ENCODE measurements at regions not wholly inside any gene's neighbourhood (a gene's known extent, or its start where the extent isn't known, plus 50 kb on each side); places are given as distances from the start of the nearest gene placed in this dataset.

DNA sequence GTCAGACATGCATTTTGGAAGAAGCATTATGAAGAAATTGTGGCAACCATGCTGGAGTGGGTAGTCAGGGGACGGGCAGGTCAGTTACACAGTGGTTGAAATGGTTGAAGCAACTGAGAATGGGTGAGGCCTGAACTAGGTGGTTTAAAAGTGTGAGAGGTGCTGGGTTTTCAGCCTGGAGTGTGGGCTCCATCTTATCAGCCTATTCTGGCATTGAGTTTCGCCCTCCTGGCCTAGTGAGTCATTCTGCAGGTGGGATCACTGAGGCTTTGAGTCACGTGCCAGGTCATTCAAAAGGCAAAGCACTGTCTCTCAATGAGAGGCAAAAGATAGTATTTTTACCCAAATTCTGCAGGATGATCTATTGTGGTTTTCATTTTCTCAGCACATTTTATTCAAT lies 181.9 kb upstream of the CHD6 start:
- Histone ChIP-seq H3K27me3 (replicated peaks in 1 of 2; ENCODE audit: control insufficient read depth in 2 of 2, extremely low read depth in 1 of 2, insufficient read depth in 2 of 2, low read length in 1 of 2) (peaks cover 0 to 2% of the 10 kb centered on the region in 2 experiments), H3K4me1 (ENCODE audit: control insufficient read depth in 1 of 2, extremely low read depth in 1 of 2, insufficient read depth in 2 of 2, low read length in 2 of 2) (no peaks in the 10 kb centered on the region), H3K9me3 (no peaks in the 10 kb centered on the region), H3K27ac (ENCODE audit: low read length) (no peak overlapping the region), H3K36me3 (ENCODE audit: control insufficient read depth in 2 of 2, extremely low read depth in 1 of 2, insufficient read depth in 1 of 2, low read length in 1 of 2) (no peaks in the 10 kb centered on the region), H3K4me3 (ENCODE audit: control insufficient read depth in 1 of 2, extremely low read depth in 1 of 2, low read length in 1 of 2) (no peak overlapping the region)
- Mint-ChIP-seq H3K4me1 (no peaks in the 10 kb centered on the region), H3K27me3 (peaks cover 0 to 18% of the 10 kb centered on the region in 2 donors), H3K9me3 (no peaks in the 10 kb centered on the region), H3K4me3 (no peak overlapping the region), H3K27ac (no peak overlapping the region), H3K36me3 (no peaks in the 10 kb centered on the region)
- ATAC-seq (replicated peaks in 1 of 4) (no peak), DNase-seq (no peak)
- ChIA-PET POLR2A (no interaction called here), CTCF (no interaction called here)
- 52% methylated on average over 2 of the region's 3 CpGs for WGBS (ENCODE audit: insufficient coverage)

DNA sequence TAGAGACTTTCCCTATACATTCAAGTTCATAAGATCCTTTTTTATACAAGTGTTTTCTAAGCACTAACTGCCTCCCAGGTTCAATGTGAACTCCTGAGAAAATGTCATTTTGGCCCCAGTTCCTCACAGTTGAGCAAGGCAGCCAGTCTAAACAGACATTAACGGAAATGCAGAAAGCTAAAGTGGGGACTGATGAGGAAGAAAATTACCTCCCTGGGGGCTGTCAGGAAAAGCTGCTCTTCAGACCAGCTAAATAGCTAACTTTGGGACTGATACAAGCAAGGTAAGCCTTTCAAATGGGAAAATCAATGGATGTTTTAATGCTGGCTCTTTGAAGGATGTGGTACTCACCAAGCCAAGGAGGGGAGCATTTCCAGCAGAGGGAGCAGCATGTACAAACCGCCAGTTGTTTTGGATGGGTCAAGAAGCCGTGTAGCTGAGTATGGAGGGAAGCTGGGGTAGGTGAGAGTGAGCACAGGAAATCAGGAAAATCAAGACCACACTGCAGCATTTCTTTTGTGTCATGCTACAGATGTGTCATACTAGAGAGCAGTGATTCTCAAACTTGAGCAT lies 180.8 kb upstream of the CHD6 start:
- H3K27me3 Mint-ChIP-seq, result peaks cover 4 to 22% of the 10 kb centered on the region in 2 donors
- H3K4me1 Mint-ChIP-seq, result no peaks in the 10 kb centered on the region
- no peaks in the 10 kb centered on the region for H3K36me3 ChIP-seq (ENCODE audit: control insufficient read depth in 2 of 2, extremely low read depth in 1 of 2, insufficient read depth in 1 of 2, low read length in 1 of 2)
- peaks cover 0 to 2% of the 10 kb centered on the region in 2 experiments for H3K27me3 ChIP-seq (replicated peaks in 1 of 2; ENCODE audit: control insufficient read depth in 2 of 2, extremely low read depth in 1 of 2, insufficient read depth in 2 of 2, low read length in 1 of 2)
- ATAC-seq (replicated peaks in 1 of 4) (no peak), DNase-seq (no peak)
- POLR2A ChIA-PET, result no interaction called here
- CTCF ChIA-PET, result no interaction called here
- no peaks in the 10 kb centered on the region for H3K9me3 Mint-ChIP-seq
- no peak overlapping the region for H3K4me3 Mint-ChIP-seq
- H3K4me3 ChIP-seq (ENCODE audit: control insufficient read depth in 1 of 2, extremely low read depth in 1 of 2, low read length in 1 of 2), result no peak overlapping the region
- no peak overlapping the region for H3K27ac Mint-ChIP-seq
- H3K4me1 ChIP-seq (ENCODE audit: control insufficient read depth in 1 of 2, extremely low read depth in 1 of 2, insufficient read depth in 2 of 2, low read length in 2 of 2), result no peaks in the 10 kb centered on the region
- H3K36me3 Mint-ChIP-seq, result no peaks in the 10 kb centered on the region
- WGBS (ENCODE audit: insufficient coverage), result 62% methylated on average over 3 of the region's 3 CpGs
- H3K27ac ChIP-seq (ENCODE audit: low read length), result no peak overlapping the region
- no peaks in the 10 kb centered on the region for H3K9me3 ChIP-seq

DNA sequence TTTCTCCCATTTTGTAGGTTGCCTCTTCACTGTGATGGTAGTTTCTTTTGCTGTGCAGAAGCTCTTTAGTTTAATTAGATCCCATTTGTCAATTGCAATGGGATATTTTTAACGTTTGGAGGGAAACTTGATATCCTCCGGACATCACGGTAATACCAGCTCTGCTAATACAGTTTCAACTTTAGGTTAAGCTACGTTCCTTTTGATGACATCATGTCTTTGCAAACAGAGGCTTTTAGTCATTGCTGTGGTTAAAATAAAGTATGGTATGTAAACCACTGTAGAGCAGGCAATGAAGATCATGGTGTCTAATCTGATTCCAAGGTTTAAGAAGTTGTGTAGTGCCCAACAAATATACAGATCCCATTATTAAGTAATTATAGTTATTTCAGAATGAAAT lies 168.0 kb upstream of the CHD6 start:
- no peak overlapping the region for H3K27ac ChIP-seq (ENCODE audit: low read length)
- CTCF ChIA-PET, result no interaction called here
- no peak overlapping the region for H3K4me3 Mint-ChIP-seq

DNA sequence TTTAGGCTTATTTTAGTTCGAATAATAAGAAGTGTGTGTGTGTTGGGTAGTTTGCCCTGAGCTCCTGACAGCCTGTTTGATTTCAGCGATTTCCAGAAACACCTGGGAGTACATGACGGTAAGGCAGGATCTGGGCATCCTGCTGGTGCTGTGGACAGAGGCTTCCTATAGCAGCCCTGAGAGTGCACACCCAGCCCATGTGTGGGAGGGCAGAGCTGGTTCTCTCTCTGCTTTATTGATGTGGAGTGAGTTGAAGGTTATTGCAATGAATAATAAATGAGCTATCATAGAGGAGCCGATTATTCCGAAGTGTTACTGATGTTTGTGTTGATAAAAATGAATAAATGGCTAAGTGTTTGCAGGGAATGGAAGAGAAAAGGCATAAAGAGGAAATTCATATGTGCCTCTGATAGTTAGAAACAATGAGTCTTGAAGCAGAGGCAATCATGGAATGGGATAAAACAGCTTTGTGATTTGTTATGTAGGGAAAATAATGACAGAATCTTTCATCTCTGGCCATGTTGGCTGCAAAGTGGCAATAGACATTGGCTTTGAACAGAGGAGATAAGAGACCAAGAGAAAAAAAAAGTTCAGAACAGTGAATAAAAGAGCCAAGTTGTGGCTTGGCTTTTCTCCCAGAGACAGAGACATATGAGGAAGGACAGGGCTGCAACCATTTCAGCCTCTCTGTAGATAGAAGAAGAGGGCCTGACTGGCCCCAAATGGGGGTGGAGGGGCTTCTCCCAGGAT lies 166.2 kb upstream of the CHD6 start:
- H3K27ac Mint-ChIP-seq, result no peak overlapping the region
- H3K27me3 Mint-ChIP-seq, result peaks cover 0 to 12% of the 10 kb centered on the region in 2 donors
- H3K36me3 Mint-ChIP-seq, result no peaks in the 10 kb centered on the region
- WGBS (ENCODE audit: insufficient coverage), result 70% methylated on average over 5 of the region's 5 CpGs
- Histone ChIP-seq H3K27me3 (replicated peaks in 1 of 2; ENCODE audit: control insufficient read depth in 2 of 2, extremely low read depth in 1 of 2, insufficient read depth in 2 of 2, low read length in 1 of 2) (peaks cover 0 to 10% of the 10 kb centered on the region in 2 experiments), H3K4me1 (ENCODE audit: control insufficient read depth in 1 of 2, extremely low read depth in 1 of 2, insufficient read depth in 2 of 2, low read length in 2 of 2) (no peaks in the 10 kb centered on the region), H3K36me3 (ENCODE audit: control insufficient read depth in 2 of 2, extremely low read depth in 1 of 2, insufficient read depth in 1 of 2, low read length in 1 of 2) (no peaks in the 10 kb centered on the region), H3K4me3 (ENCODE audit: control insufficient read depth in 1 of 2, extremely low read depth in 1 of 2, low read length in 1 of 2) (no peak overlapping the region), H3K27ac (ENCODE audit: low read length) (no peak overlapping the region), H3K9me3 (no peaks in the 10 kb centered on the region)
- H3K9me3 Mint-ChIP-seq, result peaks cover 0 to 4% (median 0%) of the 10 kb centered on the region in 3 donors
- ChIA-PET CTCF (no interaction called here), POLR2A (no interaction called here)
- ATAC-seq (replicated peaks in 1 of 4) (no peak), DNase-seq (no peak)
- no peak overlapping the region for H3K4me3 Mint-ChIP-seq
- H3K4me1 Mint-ChIP-seq, result no peaks in the 10 kb centered on the region

More for the DNA sequence above, 168.0 kb upstream of the CHD6 start:
- no peaks in the 10 kb centered on the region for H3K4me1 Mint-ChIP-seq
- no peaks in the 10 kb centered on the region for H3K36me3 ChIP-seq (ENCODE audit: control insufficient read depth in 2 of 2, extremely low read depth in 1 of 2, insufficient read depth in 1 of 2, low read length in 1 of 2)
- H3K4me1 ChIP-seq (ENCODE audit: control insufficient read depth in 1 of 2, extremely low read depth in 1 of 2, insufficient read depth in 2 of 2, low read length in 2 of 2), result no peaks in the 10 kb centered on the region
- peaks cover 0 to 4% (median 0%) of the 10 kb centered on the region in 3 donors for H3K9me3 Mint-ChIP-seq
- no peak overlapping the region for H3K27ac Mint-ChIP-seq
- H3K27me3 Mint-ChIP-seq, result peaks cover 2 to 9% of the 10 kb centered on the region in 2 donors
- POLR2A ChIA-PET, result no interaction called here
- no peak for DNase-seq
- WGBS (ENCODE audit: insufficient coverage), result 40% methylated on average over 1 of the region's 4 CpGs
- no peak overlapping the region for H3K4me3 ChIP-seq (ENCODE audit: control insufficient read depth in 1 of 2, extremely low read depth in 1 of 2, low read length in 1 of 2)
- no peaks in the 10 kb centered on the region for H3K9me3 ChIP-seq
- ATAC-seq (replicated peaks in 1 of 4), result no peak
- no peaks in the 10 kb centered on the region for H3K36me3 Mint-ChIP-seq
- H3K27me3 ChIP-seq (replicated peaks in 1 of 2; ENCODE audit: control insufficient read depth in 2 of 2, extremely low read depth in 1 of 2, insufficient read depth in 2 of 2, low read length in 1 of 2), result peaks cover 0 to 10% of the 10 kb centered on the region in 2 experiments

DNA sequence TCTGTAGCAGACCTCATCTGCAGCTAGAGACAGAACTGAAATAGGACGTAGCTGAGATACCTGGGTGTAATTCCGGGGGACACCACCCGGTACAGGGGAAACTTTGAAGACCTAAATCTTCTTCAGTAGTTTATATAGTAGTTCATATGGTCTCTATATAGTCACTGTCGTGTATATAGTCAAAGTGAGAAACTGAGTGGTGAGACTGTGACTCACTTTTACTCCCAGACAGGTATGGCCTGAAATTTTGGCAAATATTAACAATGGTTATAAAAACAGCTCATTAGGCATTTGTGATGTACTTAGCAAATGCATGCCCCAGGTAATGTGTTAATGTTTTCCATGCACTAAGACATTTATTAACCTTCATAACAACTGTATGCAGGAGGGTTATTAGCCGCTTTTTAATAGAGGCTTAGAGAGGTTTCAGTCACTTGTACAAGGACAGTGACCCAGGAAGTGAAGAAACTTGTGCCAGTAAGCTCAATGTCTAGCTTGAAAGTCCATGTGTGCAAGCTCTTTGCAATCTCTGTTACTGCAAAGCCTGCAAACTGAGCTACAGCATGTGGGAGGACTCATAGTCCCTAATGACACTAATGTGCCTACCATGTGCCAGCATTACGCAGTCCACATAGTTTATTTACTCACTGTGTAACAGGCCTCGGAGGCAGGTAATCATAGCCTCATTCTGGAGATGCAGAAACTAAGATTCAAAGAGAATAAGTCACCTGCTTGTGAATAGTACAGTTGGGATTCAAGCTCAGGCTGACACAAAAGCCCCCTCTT lies 165.4 kb upstream of the CHD6 start:
- ATAC-seq (replicated peaks in 1 of 4), result no peak
- CTCF ChIA-PET, result no interaction called here
- H3K36me3 ChIP-seq (ENCODE audit: control insufficient read depth in 2 of 2, extremely low read depth in 1 of 2, insufficient read depth in 1 of 2, low read length in 1 of 2), result no peaks in the 10 kb centered on the region

DNA sequence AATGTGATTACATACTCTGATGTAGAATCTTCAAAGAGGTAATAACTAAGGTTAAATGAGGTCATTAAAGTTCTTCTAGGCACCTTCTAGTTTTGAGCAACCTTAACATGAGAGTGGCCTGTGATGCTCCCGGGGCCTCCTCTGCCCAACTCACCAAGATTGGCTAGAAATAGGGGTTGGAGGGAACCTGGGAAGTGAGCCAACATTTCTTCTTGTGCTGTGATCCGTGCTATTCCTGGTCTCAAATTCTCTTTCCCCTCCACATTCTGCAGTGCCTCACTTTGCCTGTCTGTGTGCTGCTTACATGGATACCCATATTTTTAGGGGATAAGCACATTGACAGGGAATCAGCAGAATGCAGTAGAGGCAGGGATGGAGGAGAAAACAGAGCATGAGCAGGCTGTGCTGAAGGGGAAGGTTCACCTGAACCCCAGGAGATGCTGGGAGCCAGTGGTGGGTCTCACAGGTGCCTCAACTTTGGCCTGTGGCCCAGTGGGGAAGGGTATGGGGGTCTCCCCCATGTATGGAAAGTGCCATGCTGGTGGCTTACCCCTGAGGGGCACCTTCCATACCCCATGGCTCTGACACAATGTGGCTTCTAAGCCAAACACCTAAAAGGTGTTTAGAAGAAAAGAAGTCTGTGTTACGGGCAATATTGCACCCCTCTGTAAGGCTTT lies 164.7 kb upstream of the CHD6 start:
- Histone ChIP-seq H3K27me3 (replicated peaks in 1 of 2; ENCODE audit: control insufficient read depth in 2 of 2, extremely low read depth in 1 of 2, insufficient read depth in 2 of 2, low read length in 1 of 2) (peaks cover 0 to 10% of the 10 kb centered on the region in 2 experiments), H3K4me3 (ENCODE audit: control insufficient read depth in 1 of 2, extremely low read depth in 1 of 2, low read length in 1 of 2) (no peak overlapping the region), H3K4me1 (ENCODE audit: control insufficient read depth in 1 of 2, extremely low read depth in 1 of 2, insufficient read depth in 2 of 2, low read length in 2 of 2) (no peaks in the 10 kb centered on the region), H3K27ac (ENCODE audit: low read length) (no peak overlapping the region), H3K9me3 (no peaks in the 10 kb centered on the region), H3K36me3 (ENCODE audit: control insufficient read depth in 2 of 2, extremely low read depth in 1 of 2, insufficient read depth in 1 of 2, low read length in 1 of 2) (no peaks in the 10 kb centered on the region)
- DNase-seq (no peak), ATAC-seq (replicated peaks in 1 of 4) (no peak)
- no peaks in the 10 kb centered on the region for H3K36me3 Mint-ChIP-seq
- peaks cover 2 to 13% of the 10 kb centered on the region in 2 donors for H3K27me3 Mint-ChIP-seq
- no peak overlapping the region for H3K4me3 Mint-ChIP-seq
- no peaks in the 10 kb centered on the region for H3K9me3 Mint-ChIP-seq
- POLR2A ChIA-PET, result no interaction called here
- H3K4me1 Mint-ChIP-seq, result no peaks in the 10 kb centered on the region
- WGBS (ENCODE audit: insufficient coverage), result 67% methylated on average over 1 of the region's 3 CpGs
- no peak overlapping the region for H3K27ac Mint-ChIP-seq
- CTCF ChIA-PET, result no interaction called here

More for the DNA sequence above, 165.4 kb upstream of the CHD6 start:
- WGBS (ENCODE audit: insufficient coverage), result no CpG with 5 or more reads among the region's 7 CpGs
- Mint-ChIP-seq H3K9me3 (no peaks in the 10 kb centered on the region), H3K4me1 (no peaks in the 10 kb centered on the region), H3K4me3 (no peak overlapping the region), H3K36me3 (no peaks in the 10 kb centered on the region), H3K27me3 (peaks cover 0 to 13% of the 10 kb centered on the region in 2 donors), H3K27ac (no peak overlapping the region)
- Histone ChIP-seq H3K4me3 (ENCODE audit: control insufficient read depth in 1 of 2, extremely low read depth in 1 of 2, low read length in 1 of 2) (no peak overlapping the region), H3K4me1 (ENCODE audit: control insufficient read depth in 1 of 2, extremely low read depth in 1 of 2, insufficient read depth in 2 of 2, low read length in 2 of 2) (no peaks in the 10 kb centered on the region), H3K27me3 (replicated peaks in 1 of 2; ENCODE audit: control insufficient read depth in 2 of 2, extremely low read depth in 1 of 2, insufficient read depth in 2 of 2, low read length in 1 of 2) (peaks cover 0 to 10% of the 10 kb centered on the region in 2 experiments), H3K27ac (ENCODE audit: low read length) (no peak overlapping the region), H3K9me3 (no peaks in the 10 kb centered on the region)
- no peak for DNase-seq
- POLR2A ChIA-PET, result no interaction called here
